GM12878 (cell line): ENCODE measurements at regions not wholly inside any gene's neighbourhood (a gene's known extent, or its start where the extent isn't known, plus 50 kb on each side); places are given as distances from the start of the nearest gene placed in this dataset.

Experiments
- ATAC-seq: fragments of 200-7000 bp; cut with Tn5 transposase; 3 replicates; pipeline ENCODE4 v1.9.1; 2020; ENCODE audit warnings: mild to moderate bottlenecking, moderate library complexity
- BruUV-seq: library from RNA; stranded (reverse); fragments of 400-500 nt; replicated peaks from 2 replicates; lab custom pipeline; 2021; lab: Mats Ljungman, UMichigan
- CTCF ChIA-PET: fragments of 300-600 bp; sonication (Branson Sonifier 250); formaldehyde crosslinking; extraction: SDS; loops from one replicate; lab custom pipeline; 2021; ENCODE audit warnings: inconsistent platforms; lab: Yijun Ruan, JAX
- POLR2A ChIA-PET: fragments of 350-600 bp; formaldehyde crosslinking; extraction: SDS; loops from one replicate; lab custom pipeline; 2021; ENCODE audit warnings: inconsistent platforms; lab: Charles Lee
- RAD21 ChIA-PET: fragments of 300-600 bp; sonication (Branson Sonifier 250); formaldehyde crosslinking; loops from one replicate; lab custom pipeline; 2023; ENCODE audit warnings: antibody characterized with exemption; ENCODE audit not compliant: unreplicated experiment; lab: Charles Lee
- SMC1A ChIA-PET: fragments of 300-600 bp; sonication (Branson Sonifier 250); formaldehyde crosslinking; loops from one replicate; lab custom pipeline; 2023; ENCODE audit not compliant: unreplicated experiment, uncharacterized antibody; lab: Charles Lee
- DNase-seq: peaks from one replicate; pipeline ENCODE4 v3.0.0-alpha.2; 2011; ENCODE audit warnings: low read depth, low spot score
- FAIRE-seq: peaks from 3 replicates; lab custom pipeline; 2011; peaks lifted over from hg19 to GRCh38; lab: Jason Lieb, UNC
- H2AFZ ChIP-seq: 2 replicates; pipeline ENCODE4 v1.6.0; 2011; ENCODE audit warnings: low read depth, low read length, control low read depth; ENCODE audit not compliant: control insufficient read depth
- H3K27ac ChIP-seq: 2 replicates; pipeline ENCODE4 v1.5.1; 2011; ENCODE audit warnings: control low read depth; ENCODE audit not compliant: control insufficient read depth, insufficient read depth
- H3K27me3 ChIP-seq, 2 experiments: replicated peaks in 1 of 2; 2 replicates each; pipeline versions ENCODE4 v1.6.0 to v1.6.1; 2011; ENCODE audit warnings: low read length in 1 of 2; ENCODE audit not compliant: control insufficient read depth in 2 of 2, insufficient read depth in 2 of 2
- H3K36me3 ChIP-seq, 2 experiments: 2 replicates each; pipeline ENCODE4 v1.5.1; 2011; ENCODE audit warnings: low read length in 1 of 2; ENCODE audit not compliant: control insufficient read depth in 2 of 2, insufficient read depth in 2 of 2
- H3K4me1 ChIP-seq: 2 replicates; pipeline ENCODE4 v1.6.1; 2011; ENCODE audit warnings: mild to moderate bottlenecking, low read length, moderate library complexity, mixed read lengths; ENCODE audit not compliant: control insufficient read depth, insufficient read depth
- H3K4me2 ChIP-seq: 2 replicates; pipeline ENCODE4 v1.6.0; 2011; ENCODE audit warnings: control low read depth; ENCODE audit not compliant: control insufficient read depth, insufficient read depth
- H3K4me3 ChIP-seq: fragments of 200-600 bp; sonication (generic); 2 replicates; pipeline ENCODE4 v1.5.1; 2016
- H3K79me2 ChIP-seq: 2 replicates; pipeline ENCODE4 v1.6.0; 2011; ENCODE audit warnings: low read length; ENCODE audit not compliant: control insufficient read depth, insufficient read depth
- H3K9ac ChIP-seq: 2 replicates; pipeline ENCODE4 v1.8.0; 2011; ENCODE audit warnings: low read length, control low read depth, mixed read lengths; ENCODE audit not compliant: control insufficient read depth, insufficient read depth
- H3K9me3 ChIP-seq: replicated peaks from 3 replicates; pipeline ENCODE4 v1.5.1; 2011; ENCODE audit warnings: mild to moderate bottlenecking, low read length; ENCODE audit not compliant: control insufficient read depth, insufficient read depth
- H4K20me1 ChIP-seq: 2 replicates; pipeline ENCODE4 v1.6.0; 2011; ENCODE audit not compliant: control insufficient read depth, insufficient read depth
- ATF3 ChIP-seq: IDR thresholded peaks from 2 replicates; pipeline ENCODE4 v1.6.1; 2011; ENCODE audit warnings: low read depth, mild to moderate bottlenecking, low read length, moderate library complexity, borderline replicate concordance; ENCODE audit errors: extremely low read depth
- HSF1 ChIP-seq: fragments of 150-350 bp; IDR thresholded peaks from 2 replicates; pipeline ENCODE4 v1.6.1; 2014; ENCODE audit warnings: mild to moderate bottlenecking, low read depth, low read length
- MXI1 ChIP-seq: fragments of 150-350 bp; IDR thresholded peaks from 2 replicates; pipeline ENCODE4 v1.6.1; 2011; ENCODE audit warnings: low read depth, mild to moderate bottlenecking, inconsistent platforms, low read length, improper control_type of control experiment
- RELB ChIP-seq: fragments of 450-650 bp; IDR thresholded peaks from 2 replicates; pipeline ENCODE4 v1.6.1; 2017; ENCODE audit warnings: low read depth, mild to moderate bottlenecking, moderate library complexity
- SREBF2 ChIP-seq: IDR thresholded peaks from 2 replicates; pipeline ENCODE4 v1.6.1; 2012; ENCODE audit warnings: mild to moderate bottlenecking, low read length
- ZNF384 ChIP-seq: IDR thresholded peaks from 2 replicates; pipeline ENCODE4 v1.6.1; 2012; ENCODE audit warnings: low read depth, mild to moderate bottlenecking, low read length, improper control_type of control experiment, borderline replicate concordance
- ZNF622 ChIP-seq: fragments of 450-650 bp; IDR thresholded peaks from 2 replicates; pipeline ENCODE4 v1.6.1; 2017; ENCODE audit warnings: mild to moderate bottlenecking, inconsistent platforms
- ZSCAN29 ChIP-seq: fragments of 450-650 bp; IDR thresholded peaks from 2 replicates; pipeline ENCODE4 v1.6.1; 2017; ENCODE audit warnings: mild to moderate bottlenecking, moderate library complexity
- ZZZ3 ChIP-seq: IDR thresholded peaks from 2 replicates; pipeline ENCODE4 v1.6.1; 2011; ENCODE audit warnings: low read depth; ENCODE audit not compliant: control insufficient read depth, insufficient read length
- WGBS: methylation state at CpG from one replicate; pipeline ENCODE4 v1.1.6; 2016; ENCODE audit warnings: low lambda C conversion rate; ENCODE audit not compliant: insufficient replicate concordance, insufficient coverage; ENCODE audit errors: missing lambda C conversion rate; 5-methylcytosine and 5-hydroxymethylcytosine counted together
- in situ Hi-C: fragments of 300-500 bp; cut with MboI; formaldehyde crosslinking; loops from 9 replicates; pipeline ENCODE4 v1.14.3; 2018; ENCODE audit warnings: mixed read lengths
- intact Hi-C: fragments of 100-400 bp; cut with micrococcal nuclease; formaldehyde crosslinking; loops from one replicate; pipeline ENCODE4 v1.14.2; 2022; ENCODE audit not compliant: unreplicated experiment
- TF ChIP-seq, protein P1 (sequence below): fragments of 450-650 bp; IDR thresholded peaks from 2 replicates; pipeline ENCODE4 v1.6.1; 2017; ENCODE audit warnings: mild to moderate bottlenecking, low read depth, inconsistent platforms; ENCODE audit not compliant: poor library complexity, severe bottlenecking
- TF ChIP-seq, protein P2 (sequence below): IDR thresholded peaks from 2 replicates; pipeline ENCODE4 v1.6.1; 2012; ENCODE audit warnings: low read length, inconsistent platforms

- Histone ChIP-seq H3K4me2 (no peak overlapping the region), H3K9ac (no peak overlapping the region), H3K27me3 (no peaks in the 10 kb centered on the region), H4K20me1 (no peaks in the 10 kb centered on the region), H3K9me3 (no peaks in the 10 kb centered on the region), H3K4me1 (no peaks in the 10 kb centered on the region), H3K27ac (no peak overlapping the region), H3K79me2 (no peaks in the 10 kb centered on the region), H3K4me3 (no peak overlapping the region), H3K36me3 (no peaks in the 10 kb centered on the region), H2AFZ (no peak overlapping the region)
- WGBS: 41% methylated on average over 6 of the region's 6 CpGs
- no TSS peak for BruUV-seq
- CTCF ChIA-PET: no interaction called here
- no peak for FAIRE-seq
- no peak for ATAC-seq
- DNase-seq: no peak
- SMC1A ChIA-PET: no interaction called here
- intact Hi-C loops (no loop called here), in situ Hi-C loops (no loop called here)
- POLR2A ChIA-PET: no interaction called here
- RAD21 ChIA-PET: no interaction called here
- TF ChIP-seq SREBF2: no peak
- no peak for TF ChIP-seq ZSCAN29
- TF ChIP-seq HSF1: no peak
- no peak for TF ChIP-seq ZNF384
- no peak for TF ChIP-seq RELB
- TF ChIP-seq, protein P1, sequence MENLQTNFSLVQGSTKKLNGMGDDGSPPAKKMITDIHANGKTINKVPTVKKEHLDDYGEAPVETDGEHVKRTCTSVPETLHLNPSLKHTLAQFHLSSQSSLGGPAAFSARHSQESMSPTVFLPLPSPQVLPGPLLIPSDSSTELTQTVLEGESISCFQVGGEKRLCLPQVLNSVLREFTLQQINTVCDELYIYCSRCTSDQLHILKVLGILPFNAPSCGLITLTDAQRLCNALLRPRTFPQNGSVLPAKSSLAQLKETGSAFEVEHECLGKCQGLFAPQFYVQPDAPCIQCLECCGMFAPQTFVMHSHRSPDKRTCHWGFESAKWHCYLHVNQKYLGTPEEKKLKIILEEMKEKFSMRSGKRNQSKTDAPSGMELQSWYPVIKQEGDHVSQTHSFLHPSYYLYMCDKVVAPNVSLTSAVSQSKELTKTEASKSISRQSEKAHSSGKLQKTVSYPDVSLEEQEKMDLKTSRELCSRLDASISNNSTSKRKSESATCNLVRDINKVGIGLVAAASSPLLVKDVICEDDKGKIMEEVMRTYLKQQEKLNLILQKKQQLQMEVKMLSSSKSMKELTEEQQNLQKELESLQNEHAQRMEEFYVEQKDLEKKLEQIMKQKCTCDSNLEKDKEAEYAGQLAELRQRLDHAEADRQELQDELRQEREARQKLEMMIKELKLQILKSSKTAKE: no peak
- no peak for TF ChIP-seq ZZZ3
- TF ChIP-seq MXI1: no peak
- no peak for TF ChIP-seq ATF3
- TF ChIP-seq, protein P2, sequence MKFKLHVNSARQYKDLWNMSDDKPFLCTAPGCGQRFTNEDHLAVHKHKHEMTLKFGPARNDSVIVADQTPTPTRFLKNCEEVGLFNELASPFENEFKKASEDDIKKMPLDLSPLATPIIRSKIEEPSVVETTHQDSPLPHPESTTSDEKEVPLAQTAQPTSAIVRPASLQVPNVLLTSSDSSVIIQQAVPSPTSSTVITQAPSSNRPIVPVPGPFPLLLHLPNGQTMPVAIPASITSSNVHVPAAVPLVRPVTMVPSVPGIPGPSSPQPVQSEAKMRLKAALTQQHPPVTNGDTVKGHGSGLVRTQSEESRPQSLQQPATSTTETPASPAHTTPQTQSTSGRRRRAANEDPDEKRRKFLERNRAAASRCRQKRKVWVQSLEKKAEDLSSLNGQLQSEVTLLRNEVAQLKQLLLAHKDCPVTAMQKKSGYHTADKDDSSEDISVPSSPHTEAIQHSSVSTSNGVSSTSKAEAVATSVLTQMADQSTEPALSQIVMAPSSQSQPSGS: no peak
- TF ChIP-seq ZNF622: no peak
Observed at GRCh38 chr1:185477638-185478580, 160.9 kb upstream of the IVNS1ABP start.
